GM21515 (cell line): ENCODE measurements at regions not wholly inside any gene's neighbourhood (a gene's known extent, or its start where the extent isn't known, plus 50 kb on each side); places are given as distances from the start of the nearest gene placed in this dataset.
A peak's percentile ranks its signal among the peaks of the same experiment; 100 is the strongest.
"Not testable (repeated sequence)": the region's sequence is repeated elsewhere in the genome, so short reads cannot be mapped to it uniquely, and the experiment has no call there.

Experiments used
- ATAC-seq: cut with Tn5 transposase; IDR thresholded peaks from one replicate; pipeline ENCODE4 v1.9.1; 2021; ENCODE audit not compliant: unreplicated experiment

DNA sequence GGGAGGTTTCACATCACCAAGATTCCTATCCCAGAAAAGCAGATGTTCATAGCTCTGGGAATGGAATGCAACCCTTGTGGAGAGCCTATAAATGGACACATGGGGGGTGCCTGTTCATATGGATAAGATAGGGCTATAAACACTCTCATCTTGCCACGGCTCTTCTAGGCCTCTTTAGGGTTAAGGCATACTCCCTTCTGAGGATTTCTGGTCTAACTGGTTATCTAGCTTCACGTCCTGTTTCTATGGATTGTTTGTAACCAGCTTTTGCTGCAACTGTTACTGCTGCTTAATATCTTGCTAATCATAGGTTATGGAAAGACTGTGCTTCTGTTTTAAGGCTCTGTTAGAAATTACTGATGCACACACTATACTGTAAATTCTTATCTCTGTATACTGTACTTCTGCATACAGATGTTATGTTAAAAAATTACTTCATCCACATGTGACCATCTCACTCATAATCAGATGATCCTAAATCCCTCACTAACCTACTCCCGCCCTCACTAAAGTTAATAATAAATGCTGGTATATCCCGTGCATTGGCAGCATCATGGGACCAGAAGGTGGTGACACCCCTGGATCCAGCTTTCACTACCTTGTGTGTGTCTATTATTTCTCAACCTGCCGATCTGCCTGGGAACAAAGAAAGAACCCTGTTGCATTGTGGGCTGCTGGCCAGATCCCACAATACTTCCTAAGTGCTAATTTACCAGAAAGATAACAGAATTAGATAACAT lies 68.7 kb downstream of the PRKAB2 start:
- not testable (repeated sequence) for ATAC-seq

GRCh38 chr1:147099192-147099591 lies 73.1 kb downstream of the PRKAB2 start:
- no peak for ATAC-seq

DNA sequence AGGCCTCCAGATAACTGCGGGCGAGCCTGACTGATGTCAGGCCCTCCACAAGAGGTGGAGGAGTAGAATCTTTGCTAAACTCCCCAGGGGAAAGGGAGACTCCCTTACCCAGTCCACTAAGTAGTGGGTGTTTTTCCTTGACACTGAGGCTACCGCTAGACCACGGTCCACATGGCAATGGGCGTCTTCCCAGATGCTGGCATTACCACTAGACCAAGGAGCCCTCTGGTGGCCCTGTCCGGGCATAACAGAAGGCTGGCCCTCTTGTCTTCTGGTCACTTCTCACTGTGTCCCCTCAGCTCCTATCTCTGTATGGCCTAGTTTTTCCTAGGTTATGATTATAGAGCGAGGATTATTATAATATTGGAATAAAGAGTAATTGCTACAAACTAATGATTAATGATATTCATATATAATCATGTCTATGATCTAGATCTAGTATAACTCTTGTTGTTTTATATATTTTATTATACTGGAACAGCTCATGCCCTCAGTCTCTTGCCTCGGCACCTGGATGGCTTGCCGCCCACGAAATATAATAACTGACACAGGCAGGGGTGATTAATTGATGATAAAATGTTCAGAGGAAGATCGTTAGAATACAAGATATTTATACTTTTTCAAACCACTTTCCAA lies 73.8 kb downstream of the PRKAB2 start:
- not testable (repeated sequence) for ATAC-seq

- ATAC-seq = no peak
Measured at GRCh38 chr1:147095691-147096090, 76.6 kb downstream of the PRKAB2 start.

DNA sequence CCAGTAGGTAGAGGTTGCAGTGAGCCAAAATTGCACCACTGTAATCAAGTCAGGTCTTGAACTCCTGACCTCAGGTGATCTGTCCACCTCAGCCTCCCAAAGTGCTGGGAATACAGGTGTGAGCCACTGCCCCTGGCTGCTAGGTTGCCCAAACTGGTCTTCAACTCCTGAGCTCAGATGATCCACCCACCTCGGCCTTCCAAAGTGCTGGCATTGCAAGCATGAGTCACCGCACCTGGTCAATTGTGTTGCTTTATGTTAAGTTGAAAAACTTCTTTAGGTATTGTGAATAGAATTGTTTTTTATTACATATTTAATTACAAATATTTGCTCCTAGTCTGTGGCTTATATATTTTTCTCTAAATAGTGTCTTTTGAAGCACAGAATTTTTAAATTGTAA lies 80.5 kb downstream of the PRKAB2 start:
- no peak for ATAC-seq

DNA sequence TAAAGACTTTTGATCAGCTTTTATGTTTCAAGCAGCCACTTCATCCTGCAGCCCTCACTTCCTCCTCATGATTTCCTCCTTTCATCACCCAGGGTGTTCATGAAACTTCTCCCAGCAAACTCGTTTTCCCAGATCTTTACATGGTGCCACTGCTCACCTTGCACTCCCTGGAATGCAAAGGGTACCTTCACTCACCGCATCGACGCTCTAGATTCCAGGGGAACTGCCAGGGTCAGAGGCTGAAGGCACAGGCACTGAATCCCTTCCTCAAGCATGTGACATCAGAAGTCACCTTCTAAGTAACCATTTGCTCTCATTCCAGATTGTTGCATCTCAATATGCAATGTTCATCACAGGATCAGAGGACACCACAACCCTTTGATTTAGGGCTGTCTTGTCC lies 82.8 kb downstream of the PRKAB2 start:
- no peak for ATAC-seq

DNA sequence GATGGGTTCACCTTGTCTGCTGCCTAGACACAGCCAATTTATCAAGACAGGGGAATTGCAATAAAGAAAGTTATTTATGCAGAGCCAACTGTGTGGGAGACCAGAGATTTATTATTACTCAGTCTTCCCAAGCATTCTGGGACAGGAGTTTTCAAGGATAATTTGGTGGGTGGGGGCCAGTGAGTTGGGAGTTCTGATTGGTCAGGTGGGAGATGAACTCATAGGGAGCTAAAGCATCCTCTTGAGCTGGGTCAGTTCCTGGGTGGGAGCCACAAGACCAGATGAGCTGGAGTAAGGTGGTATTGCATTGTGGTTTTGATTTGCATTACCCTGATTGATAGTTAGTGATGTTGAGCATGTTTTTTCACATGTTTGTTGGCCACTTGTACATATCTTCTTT lies 86.1 kb downstream of the PRKAB2 start:
- no peak for ATAC-seq

DNA sequence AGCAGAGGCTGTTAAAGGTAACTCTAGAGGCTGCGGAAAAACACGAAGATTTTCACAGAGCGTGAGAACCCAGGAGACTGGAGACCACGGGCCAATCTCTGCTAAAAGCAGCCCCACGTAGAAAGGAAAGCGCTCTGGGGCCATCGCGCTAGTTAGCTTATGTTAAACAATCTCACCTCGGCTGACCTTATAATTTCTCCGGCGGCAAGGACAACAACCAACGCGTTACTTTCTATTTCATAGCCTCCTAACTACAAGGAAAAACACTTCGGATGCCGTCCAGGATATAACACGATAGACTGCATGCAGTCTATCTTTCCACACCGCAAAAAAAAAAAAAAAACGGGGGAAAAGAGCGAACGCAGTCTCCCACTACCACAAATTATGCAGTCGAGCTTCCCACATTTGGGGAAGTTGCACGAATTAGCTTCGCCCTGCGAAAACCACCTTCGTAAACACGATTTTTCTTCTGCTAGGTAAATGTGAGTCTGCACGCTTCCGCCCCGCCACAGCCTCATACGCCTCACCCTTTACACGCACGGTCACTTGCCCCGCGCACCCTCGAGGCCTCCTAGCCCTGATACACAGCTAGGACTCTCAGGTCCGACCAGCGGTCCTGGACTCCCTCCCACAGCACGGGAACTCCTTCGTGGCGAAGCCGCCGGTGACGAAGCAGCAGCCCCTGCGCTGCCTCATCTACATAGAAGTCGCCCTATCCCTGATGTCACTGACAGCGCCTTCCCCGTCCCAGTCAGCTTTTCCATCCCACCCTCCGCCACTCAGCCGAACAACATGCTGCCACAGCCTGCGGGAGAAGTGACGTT lies 87.8 kb downstream of the PRKAB2 start:
- peak; percentile 65 for ATAC-seq

GRCh38 chr1:147083919-147084272 lies 88.4 kb downstream of the PRKAB2 start:
- peak; percentile 5 for ATAC-seq

DNA sequence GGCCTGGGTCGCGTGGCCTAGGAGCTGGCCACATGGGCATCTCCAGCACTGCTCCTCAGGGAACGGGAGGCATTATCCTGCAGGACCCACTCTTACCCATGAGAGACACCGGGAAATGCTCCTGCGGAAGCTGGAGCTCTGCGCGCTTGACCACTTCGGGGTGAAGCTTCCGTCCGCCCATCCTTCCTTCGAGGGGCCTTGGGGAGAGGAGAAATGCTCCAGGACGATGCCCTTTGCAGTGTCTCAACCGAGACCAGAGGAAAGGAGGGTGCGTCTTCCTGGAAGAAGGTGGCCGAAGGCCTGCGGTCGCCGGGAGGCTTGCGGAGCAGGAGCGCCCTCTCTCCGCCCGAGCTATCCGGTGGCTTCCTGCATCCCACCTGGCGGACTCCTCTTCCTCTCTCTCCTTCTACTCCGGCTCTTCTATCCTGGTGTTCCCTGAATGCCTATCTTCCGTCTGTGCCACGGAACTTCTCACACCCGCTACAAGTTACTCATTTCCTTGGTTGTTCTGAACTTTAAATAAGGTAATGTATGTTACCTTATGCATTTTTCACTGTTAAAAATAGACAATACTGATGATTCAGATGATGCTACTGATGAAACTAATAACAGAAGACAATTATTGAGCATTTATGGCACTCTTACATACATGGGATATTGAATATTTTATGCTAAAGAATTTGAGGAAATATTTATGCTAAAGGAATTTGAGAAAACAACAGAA lies 91.4 kb downstream of the PRKAB2 start:
- ATAC-seq = no peak

- no peak for ATAC-seq
Measured at GRCh38 chr1:147080006-147080661, 92.1 kb downstream of the PRKAB2 start.

DNA sequence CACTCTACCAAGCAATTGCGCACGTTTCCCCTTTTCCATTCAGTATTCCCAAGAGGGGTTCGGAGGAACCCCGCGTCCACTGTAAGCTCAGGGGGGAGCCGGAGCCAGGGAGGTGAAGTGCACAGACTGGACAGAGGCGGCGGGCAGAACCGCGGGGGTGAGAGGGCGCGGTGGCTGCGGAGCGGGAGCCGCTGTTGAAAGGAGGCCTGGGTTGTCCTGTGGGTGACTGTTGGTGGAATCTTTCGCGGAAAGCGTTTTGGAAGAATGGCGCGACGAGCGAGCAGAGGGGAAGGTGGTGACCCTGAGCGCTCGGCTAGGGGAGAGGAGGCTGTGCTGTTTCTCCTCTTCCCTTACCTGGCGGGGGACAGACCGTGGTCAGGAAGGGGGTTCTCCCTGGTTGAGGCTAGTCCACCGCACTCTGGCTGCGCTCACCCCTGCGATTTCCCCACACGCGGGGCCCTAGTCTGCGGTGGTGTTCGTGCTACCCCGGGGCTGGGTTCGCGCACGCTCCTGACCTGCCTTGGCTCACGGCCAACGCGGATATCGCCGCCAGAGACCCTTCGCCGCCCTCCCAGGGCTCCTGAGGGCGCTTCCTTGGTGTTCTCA lies 92.8 kb downstream of the PRKAB2 start:
- no peak for ATAC-seq

DNA sequence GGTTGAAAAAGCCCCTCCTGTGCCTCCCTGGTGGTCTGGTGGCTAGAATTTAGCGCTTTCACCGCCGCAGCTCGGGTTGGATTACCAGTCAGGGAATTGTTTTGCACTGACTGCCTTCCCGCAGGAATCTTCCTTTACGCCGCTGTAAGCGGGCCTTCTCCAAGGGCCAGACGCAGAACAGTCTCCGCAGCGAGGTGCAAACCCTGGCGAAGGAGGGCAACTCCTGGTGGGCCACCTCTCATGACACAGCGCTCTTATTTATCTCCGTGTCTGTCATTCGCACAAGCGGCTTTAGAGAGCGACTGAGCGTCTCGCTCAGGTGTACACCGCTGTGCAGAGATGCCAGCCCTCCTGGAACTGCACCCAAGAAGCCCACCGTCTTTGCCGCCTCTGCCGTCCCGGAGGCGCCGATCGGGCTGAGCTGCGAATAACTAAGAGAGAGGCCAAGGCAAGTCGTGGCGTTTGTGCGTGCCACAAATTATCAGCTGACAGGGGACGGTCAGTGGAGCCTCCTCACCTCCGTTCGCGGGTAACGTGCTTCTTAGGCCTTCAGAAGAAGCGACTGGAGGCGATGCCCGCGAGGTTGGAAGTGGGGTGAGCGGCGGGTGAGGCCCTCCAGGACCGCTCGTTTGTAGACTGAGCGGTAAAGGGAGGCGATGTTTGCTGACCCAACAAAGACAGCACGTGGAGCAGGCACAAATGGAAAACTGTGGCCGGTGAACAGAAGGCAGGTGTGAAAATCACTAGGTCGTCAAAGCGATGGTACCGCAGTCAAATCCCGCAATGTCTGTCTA lies 93.5 kb downstream of the PRKAB2 start:
- ATAC-seq = no peak

DNA sequence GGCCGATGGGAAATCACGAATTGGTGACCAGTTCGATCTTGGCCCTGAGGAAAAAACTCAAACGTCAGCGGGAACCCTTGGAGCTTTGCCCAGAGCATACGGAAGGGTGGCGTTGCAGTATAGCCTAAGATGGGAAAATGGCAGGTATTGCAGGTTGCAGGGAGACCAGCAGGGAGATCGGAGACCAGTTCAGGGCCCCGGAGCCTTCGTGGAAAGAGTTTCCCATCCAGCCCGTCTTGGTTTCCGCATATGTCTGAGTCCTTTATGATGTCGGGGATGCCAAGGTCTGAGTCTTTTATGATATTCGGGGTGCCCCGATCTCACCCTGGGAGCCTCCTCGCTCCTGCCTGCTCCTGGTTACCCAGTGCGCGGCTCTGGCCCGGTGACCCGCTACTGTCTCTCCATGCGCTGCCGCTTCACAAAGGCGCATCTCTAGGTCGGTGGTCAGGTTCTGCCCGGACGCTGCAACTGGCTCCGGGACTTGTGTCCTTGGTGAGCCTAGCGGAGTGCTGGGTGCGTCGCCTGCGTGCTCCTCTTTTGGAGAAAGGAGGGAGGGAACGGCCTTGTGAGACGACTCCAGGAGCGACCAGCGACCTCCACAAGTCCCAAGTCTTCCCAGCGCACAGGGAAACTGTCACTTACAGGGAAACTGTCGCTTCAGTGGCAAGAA lies 94.2 kb downstream of the PRKAB2 start:
- ATAC-seq = no peak

DNA sequence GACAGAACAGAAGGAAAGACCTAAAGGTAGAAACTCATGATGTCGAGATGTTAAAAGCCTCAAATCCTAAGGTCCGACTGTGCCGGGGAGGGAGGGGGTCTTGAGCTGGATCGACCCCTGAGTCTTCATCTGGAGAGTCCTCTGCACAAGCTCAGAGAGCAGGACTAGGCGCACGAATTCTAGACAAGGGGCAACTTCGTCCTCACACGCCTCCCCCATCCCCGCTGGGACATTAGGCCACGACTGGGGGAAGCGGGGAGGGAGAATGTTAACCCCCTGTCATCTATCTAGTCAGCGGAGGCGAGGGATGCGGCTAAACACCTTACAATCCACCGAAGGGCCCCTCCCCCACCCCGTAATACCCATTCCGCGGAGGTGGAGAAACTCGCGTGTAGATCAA lies 94.7 kb downstream of the PRKAB2 start:
- ATAC-seq = no peak

GRCh38 chr1:147077081-147077480 lies 95.2 kb downstream of the PRKAB2 start:
- ATAC-seq = no peak

DNA sequence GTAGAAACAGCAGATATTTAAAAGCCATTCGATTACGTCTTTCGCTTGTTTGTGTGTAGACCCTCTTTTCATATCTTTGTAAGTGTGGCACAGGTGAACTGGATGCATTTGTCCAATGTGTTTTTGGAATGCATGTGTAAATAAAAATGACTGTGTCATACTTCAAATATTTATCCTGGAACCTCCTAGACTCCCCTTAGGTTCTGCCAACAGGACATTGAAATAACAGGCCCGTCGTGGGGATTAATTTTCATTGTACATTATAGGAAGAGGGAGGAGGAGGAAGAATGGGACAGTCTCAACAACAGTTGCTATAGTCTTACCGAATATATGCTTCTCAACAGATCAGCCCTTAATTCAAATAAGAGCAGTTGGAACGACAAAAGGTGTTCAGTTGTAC lies 95.8 kb downstream of the PRKAB2 start:
- ATAC-seq = no peak

- ATAC-seq = no peak
Measured at GRCh38 chr1:147072482-147073432, 99.5 kb downstream of the PRKAB2 start.
